Endothelial cell of umbilical vein (primary cell): ENCODE measurements at regions not wholly inside any gene's neighbourhood (a gene's known extent, or its start where the extent isn't known, plus 50 kb on each side); places are given as distances from the start of the nearest gene placed in this dataset.

Source experiments
- BruUV-seq: library from RNA; stranded (reverse); fragments of 400-500 nt; replicated peaks from 2 replicates; lab custom pipeline; 2021; lab: Mats Ljungman, UMichigan
- CTCF ChIA-PET: fragments of 300-600, 350-600 bp; sonication (Branson Sonifier 250); formaldehyde crosslinking; loops from one replicate; lab custom pipeline; 2021; ENCODE audit warnings: antibody characterized with exemption, inconsistent platforms; lab: Charles Lee
- POLR2A ChIA-PET: fragments of 300-600, 350-600 bp; sonication (Branson Sonifier 250); formaldehyde crosslinking; loops from one replicate; lab custom pipeline; 2021; ENCODE audit warnings: antibody characterized with exemption, inconsistent platforms; lab: Charles Lee
- DNase-seq: peaks from one replicate; pipeline ENCODE4 v3.0.0-alpha.2; 2011; ENCODE audit warnings: low read depth, low spot score
- FAIRE-seq: peaks from 2 replicates; lab custom pipeline; 2011; peaks lifted over from hg19 to GRCh38; lab: Jason Lieb, UNC
- H2AFZ ChIP-seq: 2 replicates; pipeline ENCODE4 v1.6.0; 2012; ENCODE audit warnings: low read depth, low read length, control low read depth, inconsistent platforms
- H3K27ac ChIP-seq: 2 replicates; pipeline ENCODE4 v1.5.1; 2011; ENCODE audit warnings: low read depth, mild to moderate bottlenecking, control low read depth, low read length, moderate library complexity; ENCODE audit not compliant: insufficient read depth
- H3K27me3 ChIP-seq, 2 experiments: 2 replicates each; pipeline versions ENCODE4 v1.6.0 to v1.6.1; 2011; ENCODE audit warnings: low read length in 2 of 2, mixed read lengths in 1 of 2; ENCODE audit not compliant: control insufficient read depth in 2 of 2, insufficient read depth in 2 of 2
- H3K36me3 ChIP-seq, 2 experiments: 2 replicates in 1 of 2; 3 replicates in 1 of 2; pipeline ENCODE4 v1.5.1; 2011; ENCODE audit warnings: low read length in 2 of 2, mild to moderate bottlenecking in 1 of 2, moderate library complexity in 1 of 2; ENCODE audit not compliant: control insufficient read depth in 2 of 2, insufficient read depth in 2 of 2; ENCODE audit errors: extremely low read depth in 1 of 2
- H3K4me1 ChIP-seq: 3 replicates; pipeline ENCODE4 v1.5.1; 2011; ENCODE audit warnings: mild to moderate bottlenecking, low read length; ENCODE audit not compliant: control insufficient read depth, insufficient read depth; ENCODE audit errors: extremely low read depth
- H3K4me2 ChIP-seq: 2 replicates; pipeline ENCODE4 v1.6.1; 2011; ENCODE audit warnings: low read length, control low read depth, mixed read lengths; ENCODE audit not compliant: insufficient read depth
- H3K4me3 ChIP-seq, 3 experiments: fragments of 200-600 bp in 1 of 3; sonication (generic), shearing (Covaris generic) in 1 of 3; replicated peaks in 1 of 3; 2 replicates each; pipeline ENCODE4 v1.5.1; 2011 to 2016; ENCODE audit warnings: control low read depth in 3 of 3, low read length in 3 of 3, mild to moderate bottlenecking in 2 of 3, inconsistent platforms in 1 of 3, low read depth in 1 of 3, moderate library complexity in 1 of 3; ENCODE audit not compliant: insufficient read depth in 1 of 3
- H3K79me2 ChIP-seq: 2 replicates; pipeline ENCODE4 v1.6.0; 2012; ENCODE audit warnings: low read length, inconsistent platforms; ENCODE audit not compliant: control insufficient read depth, insufficient read depth
- H3K9ac ChIP-seq: replicated peaks from 2 replicates; pipeline ENCODE3; 2011; ENCODE audit warnings: low read length, control low read depth; ENCODE audit not compliant: insufficient read depth; ENCODE audit errors: extremely low read depth
- H3K9me1 ChIP-seq: replicated peaks from 3 replicates; pipeline ENCODE4 v1.6.0; 2011; ENCODE audit warnings: mild to moderate bottlenecking, low read length; ENCODE audit not compliant: control insufficient read depth, insufficient read depth; ENCODE audit errors: extremely low read depth
- H3K9me3 ChIP-seq: replicated peaks from 2 replicates; pipeline ENCODE4 v1.5.1; 2012; ENCODE audit warnings: low read length, inconsistent platforms; ENCODE audit not compliant: control insufficient read depth, insufficient read depth
- H4K20me1 ChIP-seq: replicated peaks from 2 replicates; pipeline ENCODE3; 2011; ENCODE audit warnings: mild to moderate bottlenecking, low read length; ENCODE audit not compliant: control insufficient read depth, insufficient read depth; ENCODE audit errors: extremely low read depth
- EZH2 ChIP-seq: IDR thresholded peaks from 2 replicates; pipeline ENCODE4 v1.6.1; 2012; ENCODE audit warnings: borderline replicate concordance, low read depth, mild to moderate bottlenecking, moderate library complexity, low read length, inconsistent platforms; ENCODE audit not compliant: severe bottlenecking
- FOS ChIP-seq: IDR thresholded peaks from 2 replicates; pipeline ENCODE4 v1.6.1; 2011; ENCODE audit warnings: mild to moderate bottlenecking, low read length, moderate library complexity, borderline replicate concordance; ENCODE audit not compliant: insufficient read depth
- GATA2 ChIP-seq: IDR thresholded peaks from 2 replicates; pipeline ENCODE4 v1.7.0; 2011; ENCODE audit warnings: low read depth, mild to moderate bottlenecking, moderate library complexity, mixed read lengths, low read length; ENCODE audit not compliant: insufficient read length, insufficient read depth
- JUN ChIP-seq: IDR thresholded peaks from 2 replicates; pipeline ENCODE4 v1.6.1; 2011; ENCODE audit warnings: borderline replicate concordance, low read depth; ENCODE audit not compliant: insufficient read length, insufficient read depth
- MYC ChIP-seq: IDR thresholded peaks from one replicate; pipeline ENCODE4 v1.6.1; 2011; ENCODE audit warnings: mild to moderate bottlenecking, low read depth, low read length
- POLR2A ChIP-seq: IDR thresholded peaks from 2 replicates; pipeline ENCODE4 v1.6.1; 2012; ENCODE audit warnings: low read depth, mild to moderate bottlenecking, control low read depth, low read length
- POLR2AphosphoS5 ChIP-seq: IDR thresholded peaks from 2 replicates; pipeline ENCODE4 v1.6.1; 2012; ENCODE audit warnings: low read depth, mild to moderate bottlenecking, control low read depth, low read length, moderate library complexity; ENCODE audit not compliant: insufficient read depth
- dilution Hi-C: fragments of 300-500 bp; cut with MboI; formaldehyde crosslinking; loops from one replicate; pipeline ENCODE4 v1.15.0; 2019; ENCODE audit warnings: low sequenced_read_pairs; ENCODE audit not compliant: extremely low pct_ligation_motif_present
- intact Hi-C: fragments of 100-400 bp; cut with micrococcal nuclease; formaldehyde crosslinking; loops from one replicate; pipeline ENCODE4 v1.10.0; 2022
- TF ChIP-seq, protein P1 (sequence below): IDR thresholded peaks from 2 replicates; pipeline ENCODE4 v1.6.1; 2011; ENCODE audit not compliant: insufficient read depth, insufficient read length
- TF ChIP-seq, protein P2 (sequence below), 2 donors: IDR thresholded peaks; 1 replicate in 1 of 2; 2 replicates in 1 of 2; pipeline ENCODE4 v1.5.1; 2011; ENCODE audit warnings: low read length in 2 of 2, mild to moderate bottlenecking in 2 of 2, moderate library complexity in 2 of 2, control low read depth in 1 of 2, inconsistent platforms in 1 of 2, low read depth in 1 of 2; ENCODE audit not compliant: insufficient read depth in 1 of 2; ENCODE audit errors: extremely low read depth in 1 of 2

DNA sequence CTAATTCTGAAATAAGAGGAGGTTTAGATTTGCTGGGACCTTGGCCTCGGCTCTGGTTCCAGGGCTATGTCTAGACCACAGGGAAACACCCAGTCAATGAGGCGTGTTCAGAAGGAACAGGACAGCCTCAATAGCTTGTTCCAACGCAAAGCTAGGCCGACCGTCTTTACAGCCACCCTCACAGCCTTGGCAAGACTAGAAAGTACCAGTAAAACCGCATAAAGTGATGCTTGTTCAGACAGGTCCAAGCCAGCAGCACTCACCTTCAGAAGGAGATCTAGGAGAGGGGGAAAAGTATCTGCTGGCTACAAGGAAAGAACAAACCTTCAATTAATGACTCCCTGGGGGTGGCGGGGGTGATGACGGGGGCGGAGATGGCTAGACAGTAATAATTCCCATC, 50.1 kb upstream of the LMTK2 start:
- no peak for TF ChIP-seq MYC
- no peak for TF ChIP-seq GATA2
- no peak for TF ChIP-seq EZH2
- TF ChIP-seq, protein P1, sequence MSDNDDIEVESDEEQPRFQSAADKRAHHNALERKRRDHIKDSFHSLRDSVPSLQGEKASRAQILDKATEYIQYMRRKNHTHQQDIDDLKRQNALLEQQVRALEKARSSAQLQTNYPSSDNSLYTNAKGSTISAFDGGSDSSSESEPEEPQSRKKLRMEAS, result no peak
- no peak for TF ChIP-seq FOS
- TF ChIP-seq, protein P2, sequence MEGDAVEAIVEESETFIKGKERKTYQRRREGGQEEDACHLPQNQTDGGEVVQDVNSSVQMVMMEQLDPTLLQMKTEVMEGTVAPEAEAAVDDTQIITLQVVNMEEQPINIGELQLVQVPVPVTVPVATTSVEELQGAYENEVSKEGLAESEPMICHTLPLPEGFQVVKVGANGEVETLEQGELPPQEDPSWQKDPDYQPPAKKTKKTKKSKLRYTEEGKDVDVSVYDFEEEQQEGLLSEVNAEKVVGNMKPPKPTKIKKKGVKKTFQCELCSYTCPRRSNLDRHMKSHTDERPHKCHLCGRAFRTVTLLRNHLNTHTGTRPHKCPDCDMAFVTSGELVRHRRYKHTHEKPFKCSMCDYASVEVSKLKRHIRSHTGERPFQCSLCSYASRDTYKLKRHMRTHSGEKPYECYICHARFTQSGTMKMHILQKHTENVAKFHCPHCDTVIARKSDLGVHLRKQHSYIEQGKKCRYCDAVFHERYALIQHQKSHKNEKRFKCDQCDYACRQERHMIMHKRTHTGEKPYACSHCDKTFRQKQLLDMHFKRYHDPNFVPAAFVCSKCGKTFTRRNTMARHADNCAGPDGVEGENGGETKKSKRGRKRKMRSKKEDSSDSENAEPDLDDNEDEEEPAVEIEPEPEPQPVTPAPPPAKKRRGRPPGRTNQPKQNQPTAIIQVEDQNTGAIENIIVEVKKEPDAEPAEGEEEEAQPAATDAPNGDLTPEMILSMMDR (IDR thresholded peaks at IDR 0.05; ENCODE audit: extremely low read depth in 1 of 2, insufficient read depth in 1 of 2, low read depth in 1 of 2, low read length in 2 of 2), result no peak
- no peak for TF ChIP-seq JUN
- no peak for TF ChIP-seq POLR2A
- no peak for TF ChIP-seq POLR2AphosphoS5
- intact Hi-C loops, result no loop called here
- dilution Hi-C loops, result no loop called here
- ChIA-PET POLR2A (no interaction called here), CTCF (no interaction called here)
- no peak overlapping the region for H2AFZ ChIP-seq
- FAIRE-seq (no peak), DNase-seq (no peak)
- H3K4me1 ChIP-seq, result no peaks in the 10 kb centered on the region
- H3K27me3 ChIP-seq, result no peaks in the 10 kb centered on the region
- H3K9me3 ChIP-seq, result no peaks in the 10 kb centered on the region
- no peak overlapping the region for H3K4me3 ChIP-seq
- no TSS peak for BruUV-seq
- no peak overlapping the region for H3K9ac ChIP-seq
- H3K27ac ChIP-seq, result no peak overlapping the region
- no peaks in the 10 kb centered on the region for H4K20me1 ChIP-seq
- H3K79me2 ChIP-seq, result no peaks in the 10 kb centered on the region
- H3K36me3 ChIP-seq, result no peaks in the 10 kb centered on the region
- no peak overlapping the region for H3K4me2 ChIP-seq
- no peaks in the 10 kb centered on the region for H3K9me1 ChIP-seq
